Mammary epithelial cell (primary cell): ENCODE measurements at regions not wholly inside any gene's neighbourhood (a gene's known extent, or its start where the extent isn't known, plus 50 kb on each side); places are given as distances from the start of the nearest gene placed in this dataset.

Experiments used
- EZH2 ChIP-seq: IDR thresholded peaks from 2 replicates; pipeline ENCODE4 v1.6.1; 2012; ENCODE audit warnings: low read length, inconsistent platforms, borderline replicate concordance
- TF ChIP-seq, protein P1 (sequence below), 2 donors: IDR thresholded peaks in 1 of 2; conservative IDR thresholded peaks in 1 of 2; 2 replicates each; pipeline ENCODE4 v1.5.1; 2011 to 2012; ENCODE audit warnings: inconsistent platforms in 2 of 2, low read length in 2 of 2, mild to moderate bottlenecking in 2 of 2, control low read depth in 1 of 2, low read depth in 1 of 2; ENCODE audit not compliant: insufficient read depth in 1 of 2; ENCODE audit errors: extremely low read depth in 1 of 2

GRCh38 chr13:84263354-84264069 is 381.2 kb upstream of the SLITRK1 start:
- TF ChIP-seq, protein P1, sequence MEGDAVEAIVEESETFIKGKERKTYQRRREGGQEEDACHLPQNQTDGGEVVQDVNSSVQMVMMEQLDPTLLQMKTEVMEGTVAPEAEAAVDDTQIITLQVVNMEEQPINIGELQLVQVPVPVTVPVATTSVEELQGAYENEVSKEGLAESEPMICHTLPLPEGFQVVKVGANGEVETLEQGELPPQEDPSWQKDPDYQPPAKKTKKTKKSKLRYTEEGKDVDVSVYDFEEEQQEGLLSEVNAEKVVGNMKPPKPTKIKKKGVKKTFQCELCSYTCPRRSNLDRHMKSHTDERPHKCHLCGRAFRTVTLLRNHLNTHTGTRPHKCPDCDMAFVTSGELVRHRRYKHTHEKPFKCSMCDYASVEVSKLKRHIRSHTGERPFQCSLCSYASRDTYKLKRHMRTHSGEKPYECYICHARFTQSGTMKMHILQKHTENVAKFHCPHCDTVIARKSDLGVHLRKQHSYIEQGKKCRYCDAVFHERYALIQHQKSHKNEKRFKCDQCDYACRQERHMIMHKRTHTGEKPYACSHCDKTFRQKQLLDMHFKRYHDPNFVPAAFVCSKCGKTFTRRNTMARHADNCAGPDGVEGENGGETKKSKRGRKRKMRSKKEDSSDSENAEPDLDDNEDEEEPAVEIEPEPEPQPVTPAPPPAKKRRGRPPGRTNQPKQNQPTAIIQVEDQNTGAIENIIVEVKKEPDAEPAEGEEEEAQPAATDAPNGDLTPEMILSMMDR (conservative IDR thresholded peaks at IDR 0.05 in 1 of 2, IDR thresholded peaks at IDR 0.05 in 1 of 2; ENCODE audit: extremely low read depth in 1 of 2, insufficient read depth in 1 of 2, low read depth in 1 of 2, low read length in 2 of 2), result no peak
- no peak for TF ChIP-seq EZH2
